HEK293T (cell line): ENCODE measurements at regions not wholly inside any gene's neighbourhood (a gene's known extent, or its start where the extent isn't known, plus 50 kb on each side); places are given as distances from the start of the nearest gene placed in this dataset.
"Not testable (repeated sequence)": the region's sequence is repeated elsewhere in the genome, so short reads cannot be mapped to it uniquely, and the experiment has no call there.

Experiments
- CTCF ChIA-PET: fragments of 350-600 bp; formaldehyde crosslinking; extraction: SDS; loops from one replicate; lab custom pipeline; 2021; ENCODE audit warnings: antibody characterized with exemption, inconsistent platforms; lab: Yijun Ruan, JAX
- POLR2A ChIA-PET: fragments of 350-600 bp; formaldehyde crosslinking; extraction: SDS; loops from one replicate; lab custom pipeline; 2020; ENCODE audit warnings: antibody characterized with exemption, inconsistent platforms; lab: Yijun Ruan, JAX
- DNase-seq: peaks from one replicate; pipeline ENCODE4 v3.0.0; 2012; ENCODE audit warnings: mixed read lengths; ENCODE audit errors: extremely low spot score
- ARNT ChIP-seq: fragments of 450-650 bp; IDR thresholded peaks from 2 replicates; pipeline ENCODE4 v1.6.1; 2017; ENCODE audit warnings: mild to moderate bottlenecking
- BHLHE40 ChIP-seq: fragments of 450-650 bp; IDR thresholded peaks from 2 replicates; pipeline ENCODE4 v1.6.1; 2016; ENCODE audit warnings: mild to moderate bottlenecking, moderate library complexity, borderline replicate concordance
- CTBP1 ChIP-seq: fragments of 450-650 bp; IDR thresholded peaks from 2 replicates; pipeline ENCODE4 v1.6.1; 2016; ENCODE audit warnings: borderline replicate concordance
- ELF4 ChIP-seq: fragments of 450-650 bp; IDR thresholded peaks from 2 replicates; pipeline ENCODE4 v1.6.1; 2017; ENCODE audit warnings: antibody characterized with exemption
- FOXA1 ChIP-seq: fragments of 450-650 bp; IDR thresholded peaks from 2 replicates; pipeline ENCODE4 v1.6.1; 2016; ENCODE audit warnings: mild to moderate bottlenecking
- FOXK2 ChIP-seq: fragments of 450-650 bp; IDR thresholded peaks from 2 replicates; pipeline ENCODE4 v1.6.1; 2016; ENCODE audit warnings: mild to moderate bottlenecking
- FOXM1 ChIP-seq: fragments of 450-650 bp; IDR thresholded peaks from 2 replicates; pipeline ENCODE4 v1.6.1; 2017; ENCODE audit warnings: mild to moderate bottlenecking, borderline replicate concordance
- HDGF ChIP-seq: fragments of 450-650 bp; IDR thresholded peaks from 2 replicates; pipeline ENCODE4 v1.6.1; 2017; ENCODE audit warnings: antibody characterized with exemption, borderline replicate concordance
- L3MBTL2 ChIP-seq: fragments of 450-650 bp; conservative IDR thresholded peaks from 2 replicates; pipeline ENCODE4 v1.6.1; 2016; ENCODE audit warnings: mild to moderate bottlenecking
- LEF1 ChIP-seq: fragments of 450-650 bp; IDR thresholded peaks from 2 replicates; pipeline ENCODE4 v1.6.1; 2017; ENCODE audit warnings: mild to moderate bottlenecking, borderline replicate concordance
- NFRKB ChIP-seq: fragments of 450-650 bp; IDR thresholded peaks from 2 replicates; pipeline ENCODE4 v1.6.1; 2016; ENCODE audit warnings: mild to moderate bottlenecking, moderate library complexity
- PKNOX1 ChIP-seq: fragments of 450-650 bp; IDR thresholded peaks from 2 replicates; pipeline ENCODE4 v1.6.1; 2016
- SP1 ChIP-seq: fragments of 450-650 bp; IDR thresholded peaks from 2 replicates; pipeline ENCODE4 v1.6.1; 2017
- SUZ12 ChIP-seq: fragments of 450-650 bp; IDR thresholded peaks from 2 replicates; pipeline ENCODE4 v1.6.1; 2016; ENCODE audit warnings: mild to moderate bottlenecking
- TARDBP ChIP-seq: fragments of 450-650 bp; IDR thresholded peaks from 2 replicates; pipeline ENCODE4 v1.6.1; 2016
- ZNF384 ChIP-seq: fragments of 450-650 bp; IDR thresholded peaks from 2 replicates; pipeline ENCODE4 v1.6.1; 2016

GRCh38 chr3:159378396-159379194, 576.7 kb downstream of the MFSD1 start:
- no peak for TF ChIP-seq L3MBTL2
- no peak for TF ChIP-seq ZNF384
- TF ChIP-seq CTBP1: no peak
- TF ChIP-seq FOXM1: no peak
- no peak for TF ChIP-seq FOXK2
- no peak for TF ChIP-seq ARNT
- no peak for TF ChIP-seq BHLHE40
- no peak for TF ChIP-seq SP1
- no peak for TF ChIP-seq HDGF
- TF ChIP-seq PKNOX1: no peak
- no peak for TF ChIP-seq FOXA1
- no peak for TF ChIP-seq TARDBP
- no peak for TF ChIP-seq LEF1
- no peak for TF ChIP-seq NFRKB
- no peak for TF ChIP-seq SUZ12
- TF ChIP-seq ELF4: no peak
- no peak for DNase-seq
- ChIA-PET CTCF (no interaction called here), POLR2A (no interaction called here)

GRCh38 chr3:159380891-159381290, 579.0 kb downstream of the MFSD1 start:
- DNase-seq: no peak
- no peak for TF ChIP-seq BHLHE40
- no peak for TF ChIP-seq TARDBP
- CTCF ChIA-PET: no interaction called here
- POLR2A ChIA-PET: no interaction called here

- no peak for DNase-seq
- CTCF ChIA-PET: no interaction called here
- no peak for TF ChIP-seq TARDBP
- TF ChIP-seq LEF1: no peak
- no peak for TF ChIP-seq ARNT
- no peak for TF ChIP-seq L3MBTL2
- TF ChIP-seq FOXK2: no peak
- TF ChIP-seq SP1: no peak
- no peak for TF ChIP-seq SUZ12
- no peak for TF ChIP-seq ELF4
- TF ChIP-seq HDGF: no peak
- no peak for TF ChIP-seq ZNF384
Measured at GRCh38 chr3:159390656-159391212, 588.9 kb downstream of the MFSD1 start.

GRCh38 chr3:159397683-159398082, 591.0 kb upstream of the IL12A start:
- DNase-seq, POLR2A ChIA-PET, CTCF ChIA-PET: not testable (repeated sequence)

More at GRCh38 chr3:159390656-159391212, 588.9 kb downstream of the MFSD1 start:
- POLR2A ChIA-PET: no interaction called here

GRCh38 chr3:159401069-159401468, 587.6 kb upstream of the IL12A start:
- ChIA-PET POLR2A (no interaction called here), CTCF (no interaction called here)
- TF ChIP-seq TARDBP (no peak), LEF1 (no peak), FOXA1 (no peak), CTBP1 (no peak), ARNT (no peak), SP1 (no peak), SUZ12 (no peak), BHLHE40 (no peak), FOXM1 (no peak), ELF4 (no peak), L3MBTL2 (no peak), PKNOX1 (no peak), FOXK2 (no peak)

GRCh38 chr3:159409711-159410110, 578.9 kb upstream of the IL12A start:
- POLR2A ChIA-PET, DNase-seq: not testable (repeated sequence)
- CTCF ChIA-PET: interaction anchor here (0.7 kb wide), 1 partner anchor 472 kb away, joined by 4 read pairs; no protein-coding TSS in a partner anchor

More at GRCh38 chr3:159401069-159401468, 587.6 kb upstream of the IL12A start:
- no peak for DNase-seq

- ChIA-PET CTCF (no interaction called here), POLR2A (no interaction called here)
- TF ChIP-seq NFRKB (no peak), HDGF (no peak), ZNF384 (no peak), BHLHE40 (no peak), ARNT (no peak)
- DNase-seq: no peak
Measured at GRCh38 chr3:159413319-159413718, 575.3 kb upstream of the IL12A start.
